ENCODE measurements at regions not wholly inside any gene's neighbourhood (a gene's known extent, or its start where the extent isn't known, plus 50 kb on each side); places are given as distances from the start of the nearest gene placed in this dataset.

- TF ChIP-seq CTCF (IDR thresholded peaks at IDR 0.05; ENCODE audit: low read length), result no peak
- TF ChIP-seq EZH2phosphoT487 (IDR thresholded peaks at IDR 0.05; ENCODE audit: low read length), result no peak
- TF ChIP-seq EZH2 (optimal IDR thresholded peaks at IDR 0.05; ENCODE audit: low read depth, low read length), result no peak
Observed at GRCh38 chr10:47159361-47160260, 140.4 kb upstream of the GDF10 start.
